Esophagus squamous epithelium (tissue), 4 donors: ENCODE measurements at regions not wholly inside any gene's neighbourhood (a gene's known extent, or its start where the extent isn't known, plus 50 kb on each side); places are given as distances from the start of the nearest gene placed in this dataset.

Source experiments
- POLR2A ChIP-seq, 4 donors: fragments of 450-650 bp; IDR thresholded peaks; one replicate each; pipeline ENCODE4 v1.6.1; 2017; ENCODE audit warnings: antibody characterized with exemption in 4 of 4, mild to moderate bottlenecking in 4 of 4, moderate library complexity in 3 of 4
- TF ChIP-seq, protein P1 (sequence below), 6 experiments: fragments of 450-650 bp in 4 of 6; fragments of 200-600 bp in 2 of 6; sonication (generic) in 2 of 6; IDR thresholded peaks; one replicate each; pipeline ENCODE4 v1.5.1; 2016 to 2019; ENCODE audit warnings: antibody characterized with exemption in 6 of 6, mild to moderate bottlenecking in 4 of 6, moderate library complexity in 4 of 6

DNA sequence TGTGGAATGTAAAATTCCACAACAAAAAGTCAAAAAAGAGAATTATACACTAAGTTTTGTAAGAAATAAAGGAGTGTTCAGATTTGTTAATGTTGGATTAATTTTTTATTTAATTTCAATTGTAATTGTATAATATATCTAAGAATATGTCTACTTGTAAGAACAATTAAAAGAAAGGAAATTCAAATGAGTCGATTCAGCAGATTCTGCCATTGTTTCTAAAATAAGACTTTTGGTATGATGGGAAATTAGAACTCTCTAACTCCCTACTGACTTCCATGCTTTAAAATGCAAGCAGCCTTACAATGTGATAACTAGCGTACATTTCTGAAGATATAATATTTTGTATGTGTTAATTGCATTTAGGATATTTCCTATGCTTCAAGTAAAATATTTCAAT, 395.9 kb upstream of the ZNF717 start:
- TF ChIP-seq, protein P1, sequence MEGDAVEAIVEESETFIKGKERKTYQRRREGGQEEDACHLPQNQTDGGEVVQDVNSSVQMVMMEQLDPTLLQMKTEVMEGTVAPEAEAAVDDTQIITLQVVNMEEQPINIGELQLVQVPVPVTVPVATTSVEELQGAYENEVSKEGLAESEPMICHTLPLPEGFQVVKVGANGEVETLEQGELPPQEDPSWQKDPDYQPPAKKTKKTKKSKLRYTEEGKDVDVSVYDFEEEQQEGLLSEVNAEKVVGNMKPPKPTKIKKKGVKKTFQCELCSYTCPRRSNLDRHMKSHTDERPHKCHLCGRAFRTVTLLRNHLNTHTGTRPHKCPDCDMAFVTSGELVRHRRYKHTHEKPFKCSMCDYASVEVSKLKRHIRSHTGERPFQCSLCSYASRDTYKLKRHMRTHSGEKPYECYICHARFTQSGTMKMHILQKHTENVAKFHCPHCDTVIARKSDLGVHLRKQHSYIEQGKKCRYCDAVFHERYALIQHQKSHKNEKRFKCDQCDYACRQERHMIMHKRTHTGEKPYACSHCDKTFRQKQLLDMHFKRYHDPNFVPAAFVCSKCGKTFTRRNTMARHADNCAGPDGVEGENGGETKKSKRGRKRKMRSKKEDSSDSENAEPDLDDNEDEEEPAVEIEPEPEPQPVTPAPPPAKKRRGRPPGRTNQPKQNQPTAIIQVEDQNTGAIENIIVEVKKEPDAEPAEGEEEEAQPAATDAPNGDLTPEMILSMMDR (IDR thresholded peaks at IDR 0.05) = no peak
- TF ChIP-seq POLR2A (IDR thresholded peaks at IDR 0.05) = no peak
